ENCODE measurements at regions not wholly inside any gene's neighbourhood (a gene's known extent, or its start where the extent isn't known, plus 50 kb on each side); places are given as distances from the start of the nearest gene placed in this dataset.

GRCh38 chr14:101496776-101497683 lies 64.3 kb upstream of the DIO3 start:
- H3K4me3 ChIP-seq (replicated peaks; ENCODE audit: low read depth, low read length), result no peak overlapping the region
- TF ChIP-seq, protein P1, sequence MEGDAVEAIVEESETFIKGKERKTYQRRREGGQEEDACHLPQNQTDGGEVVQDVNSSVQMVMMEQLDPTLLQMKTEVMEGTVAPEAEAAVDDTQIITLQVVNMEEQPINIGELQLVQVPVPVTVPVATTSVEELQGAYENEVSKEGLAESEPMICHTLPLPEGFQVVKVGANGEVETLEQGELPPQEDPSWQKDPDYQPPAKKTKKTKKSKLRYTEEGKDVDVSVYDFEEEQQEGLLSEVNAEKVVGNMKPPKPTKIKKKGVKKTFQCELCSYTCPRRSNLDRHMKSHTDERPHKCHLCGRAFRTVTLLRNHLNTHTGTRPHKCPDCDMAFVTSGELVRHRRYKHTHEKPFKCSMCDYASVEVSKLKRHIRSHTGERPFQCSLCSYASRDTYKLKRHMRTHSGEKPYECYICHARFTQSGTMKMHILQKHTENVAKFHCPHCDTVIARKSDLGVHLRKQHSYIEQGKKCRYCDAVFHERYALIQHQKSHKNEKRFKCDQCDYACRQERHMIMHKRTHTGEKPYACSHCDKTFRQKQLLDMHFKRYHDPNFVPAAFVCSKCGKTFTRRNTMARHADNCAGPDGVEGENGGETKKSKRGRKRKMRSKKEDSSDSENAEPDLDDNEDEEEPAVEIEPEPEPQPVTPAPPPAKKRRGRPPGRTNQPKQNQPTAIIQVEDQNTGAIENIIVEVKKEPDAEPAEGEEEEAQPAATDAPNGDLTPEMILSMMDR (IDR thresholded peaks at IDR 0.05; ENCODE audit: low read depth, low read length, missing control alignments), result no peak
- no peak for DNase-seq (ENCODE audit: extremely low read depth, low read depth)

DNA sequence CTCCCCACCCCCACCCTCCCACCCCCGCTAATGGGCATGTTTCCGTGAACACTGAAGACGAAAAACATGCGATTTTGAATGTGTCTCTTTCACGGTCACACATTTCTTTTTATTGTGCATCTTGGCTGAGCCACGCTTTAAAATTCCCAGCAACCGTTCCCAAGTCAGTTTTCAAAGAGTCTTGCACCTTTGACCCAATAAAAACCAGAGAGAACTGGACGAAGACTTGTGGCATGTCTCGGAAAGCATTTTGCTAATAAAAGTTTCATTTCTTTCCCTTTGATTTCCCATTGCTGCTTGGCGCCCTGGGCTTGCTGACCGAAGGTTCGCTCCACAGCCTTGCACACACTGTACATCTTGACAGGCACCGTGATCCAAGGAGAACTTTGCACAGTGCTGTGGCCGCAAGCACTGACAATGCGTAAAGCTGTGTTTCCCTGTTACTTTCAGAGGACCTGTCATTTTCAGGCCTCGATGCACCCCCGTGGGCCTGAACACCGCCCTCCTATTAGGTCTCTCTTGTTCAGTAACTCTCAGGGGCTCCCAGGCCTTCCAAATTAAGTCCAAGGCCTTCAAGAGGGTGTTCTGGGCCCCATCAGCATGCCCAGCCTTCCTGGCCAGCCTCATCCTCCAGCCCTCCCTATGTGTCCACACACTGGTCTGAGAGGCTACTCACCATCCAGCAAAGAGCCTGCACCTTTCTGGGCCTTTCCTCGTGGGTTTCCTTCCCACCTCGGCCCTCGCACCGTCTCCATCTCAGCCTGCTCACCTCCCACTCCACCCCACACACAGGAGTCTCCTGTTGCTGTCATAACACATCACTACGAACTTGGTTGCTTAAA lies 63.4 kb upstream of the DIO3 start:
- no peak for DNase-seq (ENCODE audit: extremely low read depth, low read depth)
- TF ChIP-seq, protein P1 (IDR thresholded peaks at IDR 0.05; ENCODE audit: low read depth, low read length, missing control alignments), result no peak
- no peak overlapping the region for H3K4me3 ChIP-seq (replicated peaks; ENCODE audit: low read depth, low read length)

DNA sequence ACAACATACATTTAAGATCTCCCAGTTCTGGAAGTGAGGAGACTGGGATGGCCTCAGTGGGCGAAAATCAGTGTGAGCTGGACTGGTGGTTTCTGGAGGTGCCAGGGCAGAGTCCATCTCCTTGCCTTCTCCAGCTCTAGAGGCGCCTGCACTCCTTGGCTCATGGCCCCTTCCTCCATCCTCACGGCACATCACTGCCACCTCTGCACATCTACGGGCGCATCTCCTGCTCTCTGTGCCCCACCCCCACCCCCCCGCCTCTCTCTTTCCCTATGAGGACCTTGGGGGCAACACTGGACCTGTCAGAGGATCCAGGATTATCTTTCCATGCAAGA lies 62.8 kb upstream of the DIO3 start:
- TF ChIP-seq, protein P1 (IDR thresholded peaks at IDR 0.05; ENCODE audit: low read depth, low read length, missing control alignments), result no peak
- no peak for DNase-seq (ENCODE audit: extremely low read depth, low read depth)

DNA sequence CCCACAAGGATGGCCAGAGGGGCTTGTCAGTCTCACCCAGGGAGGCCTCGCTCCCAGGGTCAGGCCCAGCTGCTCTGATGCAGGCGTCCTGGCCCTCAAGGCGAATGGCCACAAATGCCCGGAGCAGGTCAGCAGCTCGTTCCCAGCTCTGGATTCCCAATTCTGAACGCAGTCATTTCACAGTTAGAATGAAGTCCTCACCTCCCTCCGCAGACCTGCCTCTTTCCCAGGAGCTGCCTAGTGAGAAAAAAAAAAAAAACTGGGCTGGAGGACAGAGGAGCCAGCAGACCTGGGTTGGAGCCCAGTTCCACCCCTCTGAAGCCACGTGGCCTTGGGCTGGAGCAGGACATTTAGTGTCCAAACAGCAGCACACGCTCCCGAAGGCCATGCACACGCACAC lies 62.2 kb upstream of the DIO3 start:
- DNase-seq (ENCODE audit: extremely low read depth, low read depth), result no peak
- TF ChIP-seq, protein P1 (IDR thresholded peaks at IDR 0.05; ENCODE audit: low read depth, low read length, missing control alignments), result no peak
- H3K4me3 ChIP-seq (replicated peaks; ENCODE audit: low read depth, low read length), result no peak overlapping the region

More for the DNA sequence above, 62.8 kb upstream of the DIO3 start:
- H3K4me3 ChIP-seq (replicated peaks; ENCODE audit: low read depth, low read length), result no peak overlapping the region

DNA sequence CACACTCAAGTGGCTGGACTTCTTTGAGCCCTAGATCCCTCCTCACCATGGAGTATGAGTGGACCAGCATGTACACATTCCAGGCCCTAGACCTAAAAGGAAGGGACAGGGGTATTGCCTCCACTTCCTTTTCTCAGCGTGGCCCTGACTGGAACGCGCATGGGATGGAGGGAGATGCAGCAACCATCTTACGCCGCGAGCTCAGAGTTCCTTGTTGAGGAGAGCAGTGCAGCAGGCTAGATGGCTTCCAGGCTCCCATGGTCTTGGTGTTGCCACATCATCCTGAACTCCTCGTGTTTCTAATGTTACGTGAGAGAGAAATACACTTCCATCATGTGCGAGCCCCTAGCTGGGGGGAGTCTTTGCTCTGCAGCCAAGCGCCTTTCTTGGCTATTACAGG lies 61.8 kb upstream of the DIO3 start:
- no peak overlapping the region for H3K4me3 ChIP-seq (replicated peaks; ENCODE audit: low read depth, low read length)
- DNase-seq (ENCODE audit: extremely low read depth, low read depth), result no peak
- TF ChIP-seq, protein P1 (IDR thresholded peaks at IDR 0.05; ENCODE audit: low read depth, low read length, missing control alignments), result no peak

DNA sequence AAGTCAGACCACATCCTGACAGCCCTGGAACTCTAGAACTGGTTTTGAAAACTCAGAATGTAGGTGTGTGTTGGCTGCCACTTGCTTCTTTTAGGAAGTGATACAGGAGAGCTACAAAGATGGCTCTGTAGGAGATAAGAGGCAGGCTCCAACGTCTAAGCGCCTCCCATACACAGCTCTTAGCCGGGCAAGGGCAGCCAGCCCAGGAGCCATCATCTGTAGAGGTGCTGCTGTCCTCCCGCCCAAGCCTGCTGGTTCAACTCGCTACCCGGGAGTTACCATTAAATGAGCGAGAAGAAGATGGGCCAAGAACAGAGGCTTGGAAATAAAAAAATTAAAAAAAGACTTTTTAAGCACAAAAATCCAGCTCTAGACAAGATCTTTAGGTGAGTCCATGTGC lies 61.2 kb upstream of the DIO3 start:
- TF ChIP-seq, protein P1 (IDR thresholded peaks at IDR 0.05; ENCODE audit: low read depth, low read length, missing control alignments), result no peak
- no peak for DNase-seq (ENCODE audit: extremely low read depth, low read depth)
- H3K4me3 ChIP-seq (replicated peaks; ENCODE audit: low read depth, low read length), result no peak overlapping the region

Measured in HFF-Myc (cell line).